B cell (primary cell): ENCODE measurements at regions not wholly inside any gene's neighbourhood (a gene's known extent, or its start where the extent isn't known, plus 50 kb on each side); places are given as distances from the start of the nearest gene placed in this dataset.

ENCODE experiments used
- ATAC-seq: fragments of 200-7000 bp; cut with Tn5 transposase; one replicate; pipeline ENCODE4 v1.10.0; 2021; ENCODE audit warnings: low read depth, mild to moderate bottlenecking, moderate number of reproducible peaks, moderate library complexity
- CTCF ChIA-PET: fragments of 350-600 bp; sonication (Branson Sonifier 250); formaldehyde crosslinking; loops from one replicate; lab custom pipeline; 2021; ENCODE audit warnings: antibody characterized with exemption, inconsistent platforms; lab: Charles Lee
- POLR2A ChIA-PET: fragments of 350-600 bp; sonication (Branson Sonifier 250); formaldehyde crosslinking; loops from one replicate; lab custom pipeline; 2021; ENCODE audit warnings: antibody characterized with exemption; lab: Charles Lee
- DNase-seq: peaks from one replicate; pipeline ENCODE4 v3.0.0; 2013
- H2AFZ ChIP-seq: 2 replicates; pipeline ENCODE4 v1.6.1; 2012; ENCODE audit warnings: mild to moderate bottlenecking, low read depth, low read length; ENCODE audit not compliant: insufficient read depth, poor library complexity, severe bottlenecking
- H3K27ac ChIP-seq, 2 donors: 1 replicate in 1 of 2; 2 replicates in 1 of 2; pipeline ENCODE4 v1.5.1; 2012 to 2013; ENCODE audit warnings: low read length in 2 of 2, mild to moderate bottlenecking in 2 of 2, moderate library complexity in 1 of 2
- H3K27me3 ChIP-seq, 4 experiments: fragments of 200-600 bp in 1 of 4; sonication (generic) in 1 of 4; replicated peaks in 1 of 4; 1 replicate in 2 of 4; 2 replicates in 2 of 4; pipeline versions ENCODE4 v1.6.1 to v1.7.0; 2013 to 2016; ENCODE audit warnings: low read length in 3 of 4, mild to moderate bottlenecking in 2 of 4, mixed read lengths in 1 of 4, moderate library complexity in 1 of 4; ENCODE audit not compliant: insufficient read depth in 4 of 4, control insufficient read depth in 3 of 4; ENCODE audit errors: control extremely low read depth in 1 of 4
- H3K36me3 ChIP-seq, 2 experiments: replicated peaks in 1 of 2; 1 replicate in 1 of 2; 2 replicates in 1 of 2; pipeline versions ENCODE4 v1.6.1 to v1.7.1; 2013; ENCODE audit warnings: low read length in 1 of 2; ENCODE audit not compliant: insufficient read depth in 2 of 2, control insufficient read depth in 1 of 2; ENCODE audit errors: control extremely low read depth in 1 of 2, extremely low read depth in 1 of 2
- H3K4me1 ChIP-seq, 2 donors: fragments of 200-600 bp in 1 of 2; sonication (generic) in 1 of 2; 1 replicate in 1 of 2; 2 replicates in 1 of 2; pipeline versions ENCODE4 v1.5.1 to v1.6.1; 2013 to 2017; ENCODE audit warnings: low read length in 2 of 2; ENCODE audit not compliant: control insufficient read depth in 2 of 2, insufficient read depth in 2 of 2
- H3K4me2 ChIP-seq: replicated peaks from 2 replicates; pipeline ENCODE3; 2012; ENCODE audit warnings: mild to moderate bottlenecking, low read depth, low read length; ENCODE audit not compliant: poor library complexity, severe bottlenecking
- H3K4me3 ChIP-seq, 5 experiments: fragments of 200-600 bp in 1 of 5; sonication (generic) in 1 of 5; 1 replicate in 3 of 5; 2 replicates in 2 of 5; pipeline versions ENCODE4 v1.5.1 to v1.7.0; 2011 to 2016; ENCODE audit warnings: low read length in 4 of 5, mild to moderate bottlenecking in 4 of 5, low read depth in 2 of 5, control low read depth in 1 of 5, moderate library complexity in 1 of 5; ENCODE audit not compliant: insufficient read depth in 1 of 5; ENCODE audit errors: control extremely low read depth in 1 of 5, extremely low read depth in 1 of 5
- H3K79me2 ChIP-seq: fragments of 200-600 bp; sonication (generic); one replicate; pipeline ENCODE4 v1.6.0; 2016; ENCODE audit warnings: low read length; ENCODE audit not compliant: control insufficient read depth, insufficient read depth
- H3K9ac ChIP-seq: fragments of 200-600 bp; sonication (generic); 2 replicates; pipeline ENCODE4 v1.6.1; 2017; ENCODE audit warnings: mild to moderate bottlenecking, low read length, moderate library complexity
- H3K9me3 ChIP-seq, 3 donors: one replicate each; pipeline versions ENCODE4 v1.6.1 to v1.7.1; 2013; ENCODE audit warnings: low read length in 2 of 3; ENCODE audit not compliant: control insufficient read depth in 2 of 3, insufficient read depth in 1 of 3; ENCODE audit errors: control extremely low read depth in 1 of 3
- H4K20me1 ChIP-seq: 2 replicates; pipeline ENCODE4 v1.6.0; 2012; ENCODE audit warnings: mild to moderate bottlenecking, low read length; ENCODE audit not compliant: insufficient read depth, control insufficient read depth, poor library complexity, severe bottlenecking
- H3K27ac Mint-ChIP-seq: one replicate; pipeline ENCODE4 v1.8.0; 2021; ENCODE audit warnings: mixed read lengths
- H3K27me3 Mint-ChIP-seq: one replicate; pipeline ENCODE4 v1.8.0; 2021; ENCODE audit warnings: mixed read lengths
- H3K4me1 Mint-ChIP-seq: one replicate; pipeline ENCODE4 v1.8.0; 2021; ENCODE audit warnings: mixed read lengths
- H3K4me3 Mint-ChIP-seq: one replicate; pipeline ENCODE4 v1.8.0; 2021; ENCODE audit warnings: mixed read lengths
- H3K9me3 Mint-ChIP-seq: one replicate; pipeline ENCODE4 v1.8.0; 2022; ENCODE audit warnings: mixed read lengths; ENCODE audit not compliant: insufficient read depth
- CTCF ChIP-seq: fragments of 200-600 bp; IDR thresholded peaks from one replicate; pipeline ENCODE4 v1.8.0; 2022; ENCODE audit warnings: antibody characterized with exemption, mild to moderate bottlenecking
- EZH2 ChIP-seq: IDR thresholded peaks from 2 replicates; pipeline ENCODE4 v1.6.1; 2012; ENCODE audit warnings: borderline replicate concordance, low read depth, mild to moderate bottlenecking, moderate library complexity, low read length; ENCODE audit not compliant: insufficient read depth, poor library complexity, severe bottlenecking
- WGBS: methylation state at CpG from one replicate; pipeline ENCODE4 v1.1.5; 2013; ENCODE audit warnings: missing lambda C conversion rate; ENCODE audit not compliant: insufficient coverage; 5-methylcytosine and 5-hydroxymethylcytosine counted together
- intact Hi-C: fragments of 100-400 bp; cut with micrococcal nuclease; formaldehyde crosslinking; loops from one replicate; pipeline ENCODE4 v1.10.0; 2022

GRCh38 chr20:50346374-50347283 lies 156.0 kb downstream of the CEBPB start:
- H3K4me3 ChIP-seq, result no peak overlapping the region
- H3K9me3 ChIP-seq, result peaks cover 0 to 5% (median 0%) of the 10 kb centered on the region in 3 donors
- H4K20me1 ChIP-seq, result no peaks in the 10 kb centered on the region
- no peak overlapping the region for H3K9ac ChIP-seq
- WGBS, result 64% methylated on average over 25 of the region's 26 CpGs
- no peak for ATAC-seq
- intact Hi-C loops, result loop anchor here (10.0 kb wide), 1 partner anchor 542 kb away; no protein-coding TSS in a partner anchor
- H3K4me1 ChIP-seq, result peaks cover 12 to 21% of the 10 kb centered on the region in 2 donors
- ChIA-PET CTCF (interaction anchor here (0.5 kb wide), 1 partner anchor 151 kb away, joined by 3 read pairs; no protein-coding TSS in a partner anchor), POLR2A (no interaction called here)
- peaks cover 29% of the 10 kb centered on the region for H3K4me1 Mint-ChIP-seq
- peaks cover 47% of the 10 kb centered on the region for H3K27me3 Mint-ChIP-seq
- H2AFZ ChIP-seq, result no peak overlapping the region
- no peak for TF ChIP-seq CTCF
- no peak for TF ChIP-seq EZH2
- H3K79me2 ChIP-seq, result no peaks in the 10 kb centered on the region
- peaks cover 0 to 42% (median 12%) of the 10 kb centered on the region in 4 experiments for H3K27me3 ChIP-seq
- no peak overlapping the region for H3K27ac ChIP-seq
- no peak overlapping the region for H3K4me2 ChIP-seq
- H3K27ac Mint-ChIP-seq, result no peak overlapping the region
- H3K36me3 ChIP-seq, result no peaks in the 10 kb centered on the region
- no peaks in the 10 kb centered on the region for H3K9me3 Mint-ChIP-seq
- no peak overlapping the region for H3K4me3 Mint-ChIP-seq
- no peak for DNase-seq
